Naive thymus-derived CD4-positive, alpha-beta T cell (primary cell): ENCODE measurements at regions not wholly inside any gene's neighbourhood (a gene's known extent, or its start where the extent isn't known, plus 50 kb on each side); places are given as distances from the start of the nearest gene placed in this dataset.
A peak's percentile ranks its signal among the peaks of the same experiment; 100 is the strongest.
"Not testable (repeated sequence)": the region's sequence is repeated elsewhere in the genome, so short reads cannot be mapped to it uniquely, and the experiment has no call there.

Source experiments
- ATAC-seq: fragments of 150-1000 bp; cut with Tn5 transposase; 2 replicates; pipeline ENCODE4 v1.10.0; 2021; ENCODE audit warnings: mild to moderate bottlenecking, moderate library complexity
- CTCF ChIA-PET: fragments of 350-600 bp; sonication (Branson Sonifier 250); formaldehyde crosslinking; loops from one replicate; lab custom pipeline; 2021; ENCODE audit warnings: antibody characterized with exemption; lab: Charles Lee
- POLR2A ChIA-PET: fragments of 350-600 bp; sonication (Branson Sonifier 250); formaldehyde crosslinking; loops from one replicate; lab custom pipeline; 2021; ENCODE audit warnings: antibody characterized with exemption, inconsistent platforms; lab: Charles Lee
- DNase-seq, 9 donors: peaks; one replicate each; pipeline versions ENCODE4 v3.0.0 to v3.0.0-alpha.2; 2020 to 2022; ENCODE audit warnings: mixed read lengths in 1 of 9
- H3K27ac ChIP-seq: one replicate; pipeline ENCODE4 v1.7.0; 2013; ENCODE audit warnings: mild to moderate bottlenecking, low read depth, low read length, moderate library complexity
- H3K27me3 ChIP-seq, 2 donors: one replicate each; pipeline ENCODE4 v1.7.0; 2013; ENCODE audit warnings: low read length in 2 of 2, mild to moderate bottlenecking in 2 of 2, moderate library complexity in 2 of 2; ENCODE audit not compliant: control insufficient read depth in 2 of 2, insufficient read depth in 2 of 2
- H3K36me3 ChIP-seq, 3 experiments: 1 replicate in 2 of 3; 2 replicates in 1 of 3; pipeline ENCODE4 v1.7.0; 2013; ENCODE audit warnings: low read length in 3 of 3, mild to moderate bottlenecking in 3 of 3, moderate library complexity in 1 of 3; ENCODE audit not compliant: insufficient read depth in 3 of 3, control insufficient read depth in 2 of 3
- H3K4me1 ChIP-seq, 2 donors: one replicate each; pipeline ENCODE4 v1.7.0; 2013; ENCODE audit warnings: low read length in 2 of 2, mild to moderate bottlenecking in 2 of 2, moderate library complexity in 1 of 2; ENCODE audit not compliant: control insufficient read depth in 2 of 2, insufficient read depth in 2 of 2
- H3K4me3 ChIP-seq: 2 replicates; pipeline ENCODE4 v1.7.0; 2013; ENCODE audit warnings: mild to moderate bottlenecking, low read length
- H3K9me3 ChIP-seq, 3 experiments: 1 replicate in 2 of 3; 2 replicates in 1 of 3; pipeline ENCODE4 v1.7.0; 2013; ENCODE audit warnings: low read length in 3 of 3; ENCODE audit not compliant: control insufficient read depth in 2 of 3
- H3K27ac Mint-ChIP-seq, 9 donors: one replicate each; pipeline ENCODE4 v1.8.0; 2020 to 2022; ENCODE audit warnings: mixed read lengths in 9 of 9, mild to moderate bottlenecking in 8 of 9, moderate library complexity in 5 of 9, inconsistent platforms in 2 of 9
- H3K27me3 Mint-ChIP-seq, 5 donors: one replicate each; pipeline ENCODE4 v1.8.0; 2021 to 2022; ENCODE audit warnings: mixed read lengths in 5 of 5, mild to moderate bottlenecking in 1 of 5
- H3K36me3 Mint-ChIP-seq, 5 donors: one replicate each; pipeline ENCODE4 v1.8.0; 2020 to 2022; ENCODE audit warnings: mixed read lengths in 5 of 5, mild to moderate bottlenecking in 3 of 5, inconsistent platforms in 1 of 5
- H3K4me1 Mint-ChIP-seq, 7 donors: one replicate each; pipeline ENCODE4 v1.8.0; 2020 to 2022; ENCODE audit warnings: mixed read lengths in 7 of 7, mild to moderate bottlenecking in 3 of 7, inconsistent platforms in 1 of 7
- H3K4me3 Mint-ChIP-seq, 10 donors: one replicate each; pipeline ENCODE4 v1.8.0; 2020 to 2022; ENCODE audit warnings: mild to moderate bottlenecking in 10 of 10, mixed read lengths in 10 of 10, moderate library complexity in 6 of 10, inconsistent platforms in 2 of 10
- H3K9me3 Mint-ChIP-seq, 11 donors: one replicate each; pipeline ENCODE4 v1.8.0; 2020 to 2022; ENCODE audit warnings: mixed read lengths in 11 of 11, mild to moderate bottlenecking in 4 of 11, inconsistent platforms in 1 of 11, moderate library complexity in 1 of 11
- intact Hi-C, 2 donors: fragments of 100-400 bp; cut with micrococcal nuclease; formaldehyde crosslinking; loops; one replicate each; pipeline ENCODE4 v1.15.1; 2023

GRCh38 chr11:119586181-119586580 lies 142.8 kb downstream of the NECTIN1 start:
- Mint-ChIP-seq H3K9me3 (peaks cover 0 to 3% (median 0%) of the 10 kb centered on the region in 11 donors), H3K36me3 (no peaks in the 10 kb centered on the region), H3K27ac (no peak overlapping the region), H3K4me1 (peaks cover 0 to 15% (median 8%) of the 10 kb centered on the region in 7 donors), H3K27me3 (peaks cover 36 to 59% (median 54%) of the 10 kb centered on the region in 5 donors), H3K4me3 (no peak overlapping the region)
- ATAC-seq: no peak
- Histone ChIP-seq H3K9me3 (no peaks in the 10 kb centered on the region), H3K36me3 (no peaks in the 10 kb centered on the region), H3K27me3 (peaks cover 3 to 4% of the 10 kb centered on the region in 2 donors), H3K27ac (no peak overlapping the region), H3K4me1 (no peaks in the 10 kb centered on the region), H3K4me3 (no peak overlapping the region)
- ChIA-PET CTCF (no interaction called here), POLR2A (no interaction called here)
- no peak for DNase-seq
- intact Hi-C loops: no loop called here

- DNase-seq (no peak), ATAC-seq (no peak)
- ChIA-PET POLR2A (no interaction called here), CTCF (interaction anchor here (0.9 kb wide), 1 partner anchor 13 kb away, joined by 3 read pairs; no protein-coding TSS in a partner anchor)
- H3K9me3 ChIP-seq: no peaks in the 10 kb centered on the region
- Mint-ChIP-seq H3K36me3 (no peaks in the 10 kb centered on the region), H3K4me1 (peaks cover 0 to 15% (median 8%) of the 10 kb centered on the region in 7 donors), H3K27me3 (peaks cover 38 to 65% (median 59%) of the 10 kb centered on the region in 5 donors), H3K4me3 (peak overlapping the region in 3 of 10 donors; percentile 49 to 75 (median 59)), H3K9me3 (peaks cover 0 to 5% (median 0%) of the 10 kb centered on the region in 11 donors), H3K27ac (no peak overlapping the region)
- intact Hi-C loops: no loop called here
- H3K27ac ChIP-seq: no peak overlapping the region
- H3K4me1 ChIP-seq: no peaks in the 10 kb centered on the region
- H3K36me3 ChIP-seq: no peaks in the 10 kb centered on the region
- H3K27me3 ChIP-seq: peaks cover 3 to 4% of the 10 kb centered on the region in 2 donors
- H3K4me3 ChIP-seq: no peak overlapping the region
These were observed 143.8 kb downstream of the NECTIN1 start for GRCh38 chr11:119585043-119585781.

DNA sequence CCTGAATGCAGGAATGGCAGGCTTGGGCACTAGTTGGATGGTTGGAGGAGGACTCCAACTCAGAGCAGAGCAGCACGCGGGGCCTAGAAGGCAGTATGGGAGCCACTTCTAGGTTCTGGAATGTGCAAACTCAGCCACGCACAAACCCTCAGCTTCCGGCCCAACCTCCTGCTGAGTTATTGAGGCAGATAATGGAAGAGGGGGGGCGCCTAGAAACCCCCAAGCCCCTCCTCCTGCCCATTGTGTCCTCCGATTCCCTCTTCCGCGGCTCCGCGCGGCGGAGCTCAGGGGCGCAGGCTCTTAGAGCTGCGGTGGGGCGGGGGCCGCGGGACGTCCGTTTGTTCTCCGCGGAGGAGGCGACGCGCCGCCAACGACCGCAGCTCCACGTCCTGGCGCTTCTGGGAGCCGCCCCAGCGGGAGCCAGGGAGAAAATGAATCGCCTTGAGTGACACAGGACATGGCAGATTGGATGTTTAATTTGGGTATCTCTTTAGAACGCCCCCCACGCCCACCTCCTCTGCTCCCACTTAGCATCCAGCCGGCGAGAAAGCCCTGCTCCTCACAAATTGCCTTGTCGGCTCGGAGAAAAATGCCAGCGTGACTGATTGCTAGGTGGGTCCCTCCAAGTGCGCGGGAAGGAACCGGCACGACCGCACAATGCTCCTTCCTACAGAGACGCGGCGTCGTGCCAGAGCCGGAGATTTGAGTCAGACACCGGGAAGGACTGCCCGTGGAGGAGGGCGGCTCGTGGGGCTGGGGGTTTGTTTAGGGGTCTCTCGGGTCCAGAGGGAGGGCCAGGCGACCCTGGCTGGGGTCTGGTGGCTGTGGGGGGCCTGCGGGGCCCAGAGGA lies 144.6 kb downstream of the NECTIN1 start:
- Mint-ChIP-seq H3K4me1 (peaks cover 0 to 14% (median 8%) of the 10 kb centered on the region in 7 donors), H3K4me3 (peak overlapping the region in 7 of 10 donors; percentile 21 to 75 (median 52)), H3K9me3 (peaks cover 0 to 5% (median 0%) of the 10 kb centered on the region in 11 donors), H3K36me3 (no peaks in the 10 kb centered on the region), H3K27me3 (peaks cover 43 to 68% (median 60%) of the 10 kb centered on the region in 5 donors), H3K27ac (no peak overlapping the region)
- no peaks in the 10 kb centered on the region for H3K36me3 ChIP-seq
- ChIA-PET CTCF (no interaction called here), POLR2A (no interaction called here)
- no peak for DNase-seq
- no peaks in the 10 kb centered on the region for H3K4me1 ChIP-seq
- H3K9me3 ChIP-seq: no peaks in the 10 kb centered on the region
- H3K27ac ChIP-seq: no peak overlapping the region
- H3K4me3 ChIP-seq: no peak overlapping the region
- peaks cover 3 to 4% of the 10 kb centered on the region in 2 donors for H3K27me3 ChIP-seq
- intact Hi-C loops: no loop called here
- ATAC-seq: peak; percentile 50

DNA sequence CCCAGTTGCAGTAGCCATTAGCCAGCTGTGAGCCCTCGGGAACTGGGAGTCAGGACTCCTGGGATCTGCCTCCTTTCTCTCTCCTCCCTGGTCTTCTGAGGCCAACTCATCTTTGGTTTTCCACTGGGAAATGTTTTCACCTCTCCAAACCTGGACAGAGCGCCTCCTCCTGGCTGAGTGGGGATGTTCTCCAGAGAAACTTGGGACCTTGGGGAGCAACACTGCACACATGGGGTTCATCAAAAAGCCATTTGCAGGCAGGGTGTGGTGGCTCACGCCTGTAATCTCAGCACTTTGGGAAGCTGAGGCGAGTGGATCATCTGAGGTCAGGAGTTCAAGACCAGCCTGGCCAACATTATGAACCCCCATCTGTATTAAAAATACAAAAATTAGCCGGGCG lies 145.4 kb downstream of the NECTIN1 start:
- peaks cover 0 to 14% (median 8%) of the 10 kb centered on the region in 7 donors for H3K4me1 Mint-ChIP-seq
- peaks cover 3 to 4% of the 10 kb centered on the region in 2 donors for H3K27me3 ChIP-seq
- no peaks in the 10 kb centered on the region for H3K4me1 ChIP-seq
- H3K9me3 Mint-ChIP-seq: peaks cover 0 to 5% (median 0%) of the 10 kb centered on the region in 11 donors
- H3K36me3 ChIP-seq: no peaks in the 10 kb centered on the region
- H3K4me3 ChIP-seq: no peak overlapping the region
- ChIA-PET CTCF (no interaction called here), POLR2A (no interaction called here)
- DNase-seq: no peak
- intact Hi-C loops: no loop called here
- no peaks in the 10 kb centered on the region for H3K9me3 ChIP-seq
- no peak for ATAC-seq
- no peak overlapping the region for H3K27ac Mint-ChIP-seq
- H3K4me3 Mint-ChIP-seq: peak overlapping the region in 2 of 10 donors; percentile 49 to 75
- peaks cover 48 to 73% (median 64%) of the 10 kb centered on the region in 5 donors for H3K27me3 Mint-ChIP-seq
- H3K27ac ChIP-seq: no peak overlapping the region
- no peaks in the 10 kb centered on the region for H3K36me3 Mint-ChIP-seq

- H3K9me3 ChIP-seq, CTCF ChIA-PET, POLR2A ChIA-PET: not testable (repeated sequence)
These were observed 147.6 kb downstream of the NECTIN1 start for GRCh38 chr11:119581396-119581795.

GRCh38 chr11:119580751-119581150 lies 148.2 kb downstream of the NECTIN1 start:
- Mint-ChIP-seq H3K36me3 (peaks cover 0 to 4% (median 0%) of the 10 kb centered on the region in 5 donors), H3K27ac (no peak overlapping the region), H3K27me3 (peaks cover 43 to 57% (median 55%) of the 10 kb centered on the region in 5 donors), H3K9me3 (peaks cover 0 to 7% (median 0%) of the 10 kb centered on the region in 11 donors), H3K4me1 (peaks cover 0 to 14% (median 8%) of the 10 kb centered on the region in 7 donors), H3K4me3 (no peak overlapping the region)
- Histone ChIP-seq H3K36me3 (no peaks in the 10 kb centered on the region), H3K27me3 (peaks cover 3 to 4% of the 10 kb centered on the region in 2 donors), H3K4me1 (no peaks in the 10 kb centered on the region), H3K4me3 (no peak overlapping the region), H3K27ac (no peak overlapping the region), H3K9me3 (no peaks in the 10 kb centered on the region)
- no peak for ATAC-seq
- ChIA-PET CTCF (no interaction called here), POLR2A (no interaction called here)
- no peak for DNase-seq
- intact Hi-C loops: no loop called here

More at GRCh38 chr11:119581396-119581795, 147.6 kb downstream of the NECTIN1 start:
- H3K4me3 Mint-ChIP-seq, H3K9me3 Mint-ChIP-seq, H3K27ac ChIP-seq, H3K27me3 ChIP-seq, intact Hi-C loops, H3K36me3 Mint-ChIP-seq, H3K4me1 ChIP-seq, H3K4me3 ChIP-seq, H3K36me3 ChIP-seq, ATAC-seq, H3K27ac Mint-ChIP-seq, DNase-seq: not testable (repeated sequence)
- Mint-ChIP-seq H3K4me1 (peaks cover 0 to 14% (median 8%) of the 10 kb centered on the region in 7 donors), H3K27me3 (peaks cover 49 to 61% (median 60%) of the 10 kb centered on the region in 5 donors)
